Omental fat pad (tissue), 3 donors: ENCODE measurements at regions not wholly inside any gene's neighbourhood (a gene's known extent, or its start where the extent isn't known, plus 50 kb on each side); places are given as distances from the start of the nearest gene placed in this dataset.

Experiments used
- ATAC-seq: fragments of 150-250 bp; one replicate; pipeline ENCODE4 v1.9.1; 2016; ENCODE audit warnings: mild to moderate bottlenecking, moderate library complexity; ENCODE audit not compliant: low FRiP score
- DNase-seq: peaks from one replicate; pipeline ENCODE4 v3.0.0-alpha.2; 2019; ENCODE audit warnings: low spot score
- CTCF ChIP-seq, 3 donors: fragments of 450-650 bp; IDR thresholded peaks; one replicate each; pipeline ENCODE4 v1.5.1; 2016 to 2017; ENCODE audit warnings: antibody characterized with exemption in 3 of 3, mild to moderate bottlenecking in 3 of 3, moderate library complexity in 2 of 3

GRCh38 chr12:123095078-123095881 is 55.6 kb downstream of the PITPNM2 start:
- no peak for DNase-seq
- ATAC-seq, result no peak
- TF ChIP-seq CTCF (IDR thresholded peaks at IDR 0.05), result no peak

GRCh38 chr12:123094349-123095077 is 56.4 kb downstream of the PITPNM2 start:
- peak; percentile 60 for ATAC-seq
- no peak for TF ChIP-seq CTCF (IDR thresholded peaks at IDR 0.05)
- DNase-seq, result no peak

GRCh38 chr12:123092866-123093265 is 58.0 kb downstream of the PITPNM2 start:
- DNase-seq (no peak), ATAC-seq (no peak)
- TF ChIP-seq CTCF (IDR thresholded peaks at IDR 0.05), result no peak

- ATAC-seq, result no peak
- TF ChIP-seq CTCF (IDR thresholded peaks at IDR 0.05), result no peak
- no peak for DNase-seq
Observed at GRCh38 chr12:123091230-123092150, 59.4 kb downstream of the PITPNM2 start.

GRCh38 chr12:123089631-123090353 is 61.1 kb downstream of the PITPNM2 start:
- DNase-seq, result no peak
- TF ChIP-seq CTCF (IDR thresholded peaks at IDR 0.05), result no peak
- ATAC-seq, result no peak

- no peak for TF ChIP-seq CTCF (IDR thresholded peaks at IDR 0.05)
- DNase-seq (no peak), ATAC-seq (no peak)
Observed at GRCh38 chr12:123089140-123089539, 61.8 kb downstream of the PITPNM2 start.
